HG02840 (cell line): ENCODE measurements at regions not wholly inside any gene's neighbourhood (a gene's known extent, or its start where the extent isn't known, plus 50 kb on each side); places are given as distances from the start of the nearest gene placed in this dataset.

Experiments used
- ATAC-seq: cut with Tn5 transposase; IDR thresholded peaks from one replicate; pipeline ENCODE4 v1.9.1; 2021; ENCODE audit warnings: mild to moderate bottlenecking, moderate library complexity, moderate number of reproducible peaks; ENCODE audit not compliant: unreplicated experiment, low FRiP score

DNA sequence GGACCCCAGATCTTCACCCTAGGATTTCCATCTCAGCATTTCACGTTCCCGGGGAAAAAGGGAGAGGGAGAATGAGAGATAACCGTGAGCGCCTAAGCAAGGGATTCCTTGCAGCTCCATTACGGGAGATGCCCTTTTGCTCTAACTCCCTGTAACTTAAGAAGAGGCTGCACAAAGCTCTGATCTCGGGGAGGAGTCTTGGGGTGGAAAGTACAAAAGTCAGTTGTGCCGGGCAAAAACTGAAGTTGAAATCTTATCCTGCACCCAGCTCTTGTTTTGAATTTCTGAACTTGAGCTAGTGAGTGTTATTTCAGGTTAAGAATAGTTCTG, 256.4 kb upstream of the SOX21 start:
- no peak for ATAC-seq

DNA sequence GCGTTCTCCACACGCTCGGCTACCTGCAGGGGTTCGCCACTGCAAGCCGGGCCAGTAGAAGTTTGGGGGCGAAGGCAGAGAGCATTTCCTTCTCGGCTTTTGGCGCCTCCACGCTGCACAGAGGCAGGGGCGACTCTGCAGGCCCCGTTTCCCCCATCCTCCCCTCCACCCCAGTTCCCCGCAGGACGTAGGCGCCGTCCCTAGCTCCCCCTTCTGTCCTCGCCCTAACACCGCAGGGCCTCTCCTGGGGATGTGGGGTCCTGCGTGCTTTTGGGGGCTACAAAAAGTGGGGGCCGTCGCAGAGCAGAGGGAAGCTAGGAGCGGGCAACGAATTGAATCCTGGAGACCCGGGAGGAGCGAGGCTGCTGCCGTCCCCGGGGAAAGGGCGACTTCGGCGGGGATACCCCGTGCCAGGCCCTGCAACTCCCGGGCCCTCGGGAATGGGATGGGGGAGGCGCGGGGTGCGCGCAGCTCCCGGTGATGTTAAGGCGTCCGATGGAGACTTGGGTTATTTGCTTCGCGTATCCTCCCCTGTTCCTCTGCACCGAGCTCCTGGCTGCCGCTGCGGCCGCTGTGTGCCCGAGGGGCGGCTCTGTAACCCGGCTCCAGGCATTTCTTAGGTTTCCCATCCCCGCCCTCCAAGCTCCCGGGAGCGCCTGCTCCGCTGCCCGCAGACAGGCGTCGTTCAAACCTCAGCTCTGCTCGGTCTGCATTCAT, 255.9 kb upstream of the SOX21 start:
- ATAC-seq = no peak

DNA sequence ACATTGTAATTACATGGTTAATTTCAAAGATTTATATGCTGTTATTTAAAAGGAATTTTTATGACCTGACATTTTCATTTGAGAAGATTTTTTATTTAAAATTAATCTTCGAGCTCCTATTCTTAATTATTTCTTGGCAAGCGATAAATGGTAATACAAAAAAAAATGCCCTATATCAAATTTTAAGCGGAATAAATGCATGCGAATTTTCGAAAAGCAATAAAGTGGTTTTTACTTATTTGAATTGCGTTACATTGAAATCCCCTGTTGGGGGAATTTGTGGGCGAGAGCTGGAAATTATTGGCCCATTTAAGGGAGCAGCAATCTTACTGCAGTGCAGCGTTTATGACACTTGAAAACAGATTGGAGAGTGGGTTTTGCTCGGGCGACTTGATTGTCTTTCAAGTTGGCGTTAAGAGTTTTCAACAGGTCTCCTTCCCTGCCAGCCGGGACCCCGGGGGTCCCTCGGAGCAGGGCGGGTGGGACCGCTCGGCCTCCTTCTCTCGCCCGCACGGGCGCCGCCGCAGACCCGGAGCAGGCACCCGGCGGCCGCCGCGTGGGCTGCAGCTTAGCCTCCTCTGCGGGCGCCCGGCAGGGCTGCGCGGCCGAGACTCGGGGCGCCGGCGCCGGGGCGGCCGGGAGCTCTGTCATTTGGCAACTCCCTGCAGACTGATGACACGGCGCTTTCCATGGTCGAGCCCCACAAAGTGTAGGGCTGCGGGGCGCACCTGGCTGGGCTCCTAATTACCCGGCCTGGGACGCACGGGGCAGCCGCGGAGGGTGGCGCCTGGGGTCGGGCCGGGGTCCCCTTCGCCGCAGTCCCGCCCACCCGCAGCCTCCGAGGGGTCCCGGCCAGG, 255.1 kb upstream of the SOX21 start:
- ATAC-seq = no peak

DNA sequence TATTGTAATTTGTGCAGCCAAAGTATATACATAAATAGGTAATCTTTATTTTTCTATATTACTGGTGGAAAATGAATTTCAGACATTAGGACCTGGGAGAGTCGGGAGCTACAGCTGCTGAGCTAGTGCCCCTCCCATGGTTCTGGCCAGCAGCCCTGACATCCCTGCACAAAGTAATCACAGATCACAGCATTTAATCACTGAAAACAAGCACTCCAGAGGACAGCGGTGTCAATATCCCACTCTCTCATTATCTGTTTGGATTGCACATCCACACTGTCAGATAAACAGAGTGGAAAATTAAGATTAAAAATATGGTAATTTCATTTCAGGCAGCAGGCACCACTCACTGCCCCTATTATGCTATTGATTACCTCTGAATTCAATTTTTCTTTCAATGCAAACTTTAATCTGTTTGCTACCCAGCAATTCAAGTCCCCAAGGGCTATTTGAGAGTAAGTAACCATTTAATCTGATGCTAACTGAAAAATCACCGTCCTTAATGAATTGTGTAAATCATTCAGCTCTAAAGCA, 254.1 kb upstream of the SOX21 start:
- ATAC-seq = no peak

DNA sequence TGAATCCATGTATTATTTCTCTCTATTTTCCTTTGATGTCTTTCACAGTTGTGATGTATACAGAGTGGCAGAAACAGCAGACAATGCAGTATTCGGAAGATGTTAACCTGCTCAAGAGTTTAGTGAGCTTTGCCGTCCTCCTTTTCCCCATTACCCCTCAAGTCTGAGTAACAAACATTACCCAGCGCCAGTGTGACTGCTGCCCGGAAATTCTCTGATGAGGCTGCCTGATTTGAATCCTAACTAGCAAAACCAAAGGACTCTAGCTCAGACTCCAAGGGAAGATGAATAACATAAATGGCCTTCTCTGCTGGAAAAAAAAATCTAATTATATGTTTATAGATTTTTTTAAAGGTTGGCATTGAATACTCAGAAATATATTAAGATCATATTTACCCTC, 247.3 kb upstream of the SOX21 start:
- ATAC-seq = no peak

DNA sequence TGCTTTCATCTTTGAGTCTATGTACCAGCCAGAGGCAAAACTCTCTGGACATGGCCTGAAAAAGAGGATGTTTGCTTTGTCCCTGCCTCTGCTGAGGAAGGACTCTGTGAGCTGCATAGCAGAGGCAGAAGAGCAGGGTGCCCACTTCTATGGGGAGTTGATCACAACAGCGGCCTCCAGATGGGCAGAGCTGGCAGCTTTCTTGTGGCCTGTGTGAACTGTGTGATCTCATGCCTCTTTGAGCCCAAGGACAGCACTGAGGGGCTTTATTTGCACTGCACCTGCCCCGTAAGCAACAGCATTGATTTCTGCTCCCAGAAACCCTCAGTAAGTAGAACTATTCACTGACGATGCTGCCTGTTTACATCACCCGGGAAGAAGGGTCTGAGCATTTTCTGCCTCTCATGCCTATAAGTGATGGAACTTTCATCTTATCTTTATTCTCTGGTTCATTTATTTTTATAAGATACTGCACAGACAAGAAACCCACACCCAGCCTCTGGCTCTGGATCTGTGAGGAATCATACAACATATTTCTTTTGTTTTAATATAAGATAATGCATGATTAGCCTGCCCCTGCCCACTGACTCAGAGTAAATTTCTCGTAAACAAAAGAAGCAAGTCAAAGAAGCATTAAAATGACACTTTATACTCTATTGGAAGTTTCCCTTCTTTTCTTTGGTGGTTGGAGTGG, 244.2 kb upstream of the SOX21 start:
- no peak for ATAC-seq

DNA sequence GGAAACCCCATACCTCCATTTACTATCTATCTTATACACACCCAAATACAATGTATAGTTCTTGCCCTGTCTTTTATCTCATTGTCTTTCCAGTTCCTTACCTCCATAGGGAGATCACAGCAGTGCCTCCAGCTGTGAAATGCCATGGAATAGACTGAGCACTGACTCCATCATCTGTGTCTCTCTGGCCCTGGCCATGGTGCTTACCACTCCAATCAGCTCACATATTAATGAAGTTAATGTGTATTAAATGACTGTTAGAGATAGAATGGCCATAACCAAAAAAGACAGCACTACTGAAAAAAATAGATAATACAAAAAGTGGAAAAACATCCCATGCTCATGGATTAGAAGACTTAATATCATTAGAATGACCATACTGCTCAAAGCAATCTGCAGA, 240.4 kb upstream of the SOX21 start:
- ATAC-seq = no peak

DNA sequence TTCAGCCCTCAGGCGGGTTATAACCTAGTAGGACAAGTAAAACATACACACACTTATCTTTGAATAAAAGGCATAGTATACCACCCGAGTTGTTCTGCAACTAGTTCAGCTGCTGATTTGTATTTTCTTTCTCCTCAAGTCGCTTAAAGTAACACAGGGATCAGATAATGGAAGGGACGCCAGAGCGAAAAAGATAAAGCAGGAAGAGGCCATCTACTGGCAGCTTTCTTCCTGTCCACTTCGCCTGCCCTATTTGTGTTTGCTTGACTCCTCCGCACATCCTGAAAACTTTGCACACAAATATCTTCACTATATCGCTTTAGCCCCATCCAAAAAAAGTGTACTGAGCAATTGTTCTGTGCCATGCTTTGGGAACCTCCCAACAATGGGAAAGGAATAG, 238.0 kb upstream of the SOX21 start:
- ATAC-seq = no peak

DNA sequence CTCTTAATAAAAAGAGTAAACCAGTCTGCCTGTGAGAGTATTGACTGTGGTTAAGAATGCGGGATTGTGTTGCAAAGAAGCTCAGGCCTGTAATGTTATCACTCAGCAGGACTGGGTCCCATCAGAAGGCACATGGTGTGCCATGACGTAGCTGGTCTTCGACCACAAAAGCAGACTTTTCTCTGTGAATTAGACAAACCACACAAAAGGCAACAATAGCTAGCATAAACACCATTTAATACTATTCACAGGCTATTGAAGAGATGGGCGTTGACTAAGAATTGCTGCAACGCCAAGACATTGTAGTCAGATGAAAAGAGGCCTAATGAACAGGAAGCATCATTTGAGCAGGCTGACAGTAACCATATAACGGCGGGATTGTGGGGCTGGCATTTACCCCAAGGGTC, 235.6 kb upstream of the SOX21 start:
- ATAC-seq = no peak

DNA sequence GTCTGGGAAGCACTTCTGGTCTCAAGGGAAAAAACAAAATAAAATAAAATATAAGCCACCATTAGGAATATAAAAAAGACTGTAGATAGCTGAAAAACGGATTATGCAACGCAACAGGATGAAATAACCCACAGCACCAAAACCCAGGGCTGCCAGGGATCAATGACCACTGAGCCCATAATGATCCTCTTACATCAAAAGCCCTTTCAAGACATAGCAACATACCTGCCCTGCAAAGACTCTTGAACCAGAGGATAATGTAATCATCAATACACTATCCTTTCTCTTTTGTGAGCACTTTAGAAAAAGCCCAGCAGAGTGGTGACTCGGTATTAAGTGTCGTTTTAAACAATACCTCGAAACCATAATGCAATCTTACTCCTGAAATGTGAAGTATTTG, 235.0 kb upstream of the SOX21 start:
- ATAC-seq = no peak

DNA sequence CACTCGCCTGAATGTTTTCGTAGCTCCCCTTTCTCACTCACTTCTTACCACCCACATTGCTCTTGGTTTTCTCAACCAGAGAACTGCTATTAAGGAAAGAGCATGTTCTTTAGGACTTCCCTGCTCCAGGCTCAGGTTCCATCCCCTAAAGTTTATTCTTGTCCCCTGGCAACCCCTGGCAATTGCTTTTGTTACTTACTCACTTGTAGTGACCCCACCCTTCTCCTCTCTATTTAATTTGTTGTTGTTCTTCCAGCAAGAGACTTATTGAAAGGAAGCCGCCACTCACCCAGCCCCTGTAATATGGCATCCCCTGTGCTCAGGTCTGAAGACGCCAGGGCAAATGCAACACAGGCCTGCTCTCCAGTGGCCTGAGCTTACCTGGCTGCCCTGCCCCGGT, 233.7 kb upstream of the SOX21 start:
- no peak for ATAC-seq

DNA sequence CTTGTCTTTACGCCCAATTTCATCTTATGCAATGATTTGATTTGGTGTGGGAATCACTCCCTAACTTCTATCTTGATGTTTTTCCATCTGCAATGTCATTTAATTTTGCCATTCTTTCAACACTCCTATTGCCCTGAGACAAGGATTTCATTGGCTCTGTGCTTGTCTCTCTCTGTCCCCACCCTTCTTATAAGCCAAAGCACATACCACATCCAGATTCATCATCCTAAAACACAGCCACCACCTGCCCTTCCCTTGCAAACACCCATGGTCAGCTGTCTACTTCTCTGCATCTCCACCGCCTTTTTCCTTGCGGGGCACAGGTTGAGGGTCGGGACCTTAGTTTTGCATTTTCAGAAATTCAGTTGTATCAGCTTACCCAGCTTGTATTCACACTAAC, 225.8 kb upstream of the SOX21 start:
- no peak for ATAC-seq

DNA sequence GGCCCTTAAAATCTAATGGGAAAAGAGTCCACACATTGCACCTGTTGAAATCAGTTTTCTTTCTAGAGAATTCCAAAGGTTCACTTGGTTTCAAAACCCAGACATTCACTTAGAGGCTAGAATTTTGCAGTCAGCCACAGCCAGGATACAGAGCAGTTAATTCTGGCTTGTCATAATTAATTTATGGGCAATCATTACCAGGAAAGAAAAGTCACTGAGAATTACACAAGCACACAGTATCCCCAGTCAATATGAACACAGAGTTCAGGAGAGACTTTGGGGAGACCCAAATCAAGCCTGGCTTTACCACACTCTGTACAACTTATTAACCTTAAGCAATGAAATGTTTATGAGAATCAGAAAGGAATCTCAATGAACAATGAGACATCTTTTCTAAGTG, 224.3 kb upstream of the SOX21 start:
- ATAC-seq = no peak

DNA sequence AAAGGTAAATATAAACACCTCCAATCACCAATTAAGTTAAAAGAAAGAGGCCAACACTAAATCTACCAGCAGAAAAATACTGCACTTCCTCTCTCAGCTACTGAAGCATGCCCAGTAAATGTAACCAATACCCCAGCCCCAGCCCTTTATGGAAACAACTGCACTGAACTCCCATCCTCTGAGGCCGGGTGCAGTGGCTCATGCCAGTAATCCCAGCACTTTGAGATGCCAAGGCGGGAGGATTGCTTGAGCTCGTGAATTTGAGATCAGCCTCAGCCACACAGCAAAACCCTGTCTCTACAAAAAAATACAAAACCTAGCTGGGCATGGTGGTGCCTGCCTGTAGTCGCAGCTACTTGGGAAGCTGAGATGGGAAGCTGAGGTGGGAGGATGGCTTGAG, 221.6 kb upstream of the SOX21 start:
- no peak for ATAC-seq

DNA sequence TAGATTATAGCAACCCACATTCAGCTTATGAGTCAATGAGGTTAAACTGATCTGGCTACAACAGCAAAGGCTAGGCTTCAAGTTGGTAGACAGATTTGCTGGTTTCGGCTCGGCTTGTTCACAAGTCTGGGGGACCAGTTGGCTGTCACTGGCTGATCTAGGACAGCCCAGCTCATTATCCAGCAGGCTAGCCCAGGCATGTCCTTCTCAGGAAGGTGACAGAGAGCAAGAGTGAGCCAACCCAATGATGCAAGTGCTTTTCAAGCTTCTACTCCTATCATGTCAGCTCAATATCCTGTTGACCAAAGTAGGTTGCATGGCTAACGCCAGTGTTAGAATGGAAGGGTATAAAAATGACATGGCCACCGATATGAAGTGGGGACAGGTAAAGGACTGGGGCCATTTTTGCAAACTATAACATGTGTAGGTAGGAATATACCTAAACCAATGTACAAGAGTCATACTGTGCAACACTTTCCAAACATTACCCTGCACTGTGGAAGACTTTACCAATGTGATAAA, 220.9 kb upstream of the SOX21 start:
- no peak for ATAC-seq

DNA sequence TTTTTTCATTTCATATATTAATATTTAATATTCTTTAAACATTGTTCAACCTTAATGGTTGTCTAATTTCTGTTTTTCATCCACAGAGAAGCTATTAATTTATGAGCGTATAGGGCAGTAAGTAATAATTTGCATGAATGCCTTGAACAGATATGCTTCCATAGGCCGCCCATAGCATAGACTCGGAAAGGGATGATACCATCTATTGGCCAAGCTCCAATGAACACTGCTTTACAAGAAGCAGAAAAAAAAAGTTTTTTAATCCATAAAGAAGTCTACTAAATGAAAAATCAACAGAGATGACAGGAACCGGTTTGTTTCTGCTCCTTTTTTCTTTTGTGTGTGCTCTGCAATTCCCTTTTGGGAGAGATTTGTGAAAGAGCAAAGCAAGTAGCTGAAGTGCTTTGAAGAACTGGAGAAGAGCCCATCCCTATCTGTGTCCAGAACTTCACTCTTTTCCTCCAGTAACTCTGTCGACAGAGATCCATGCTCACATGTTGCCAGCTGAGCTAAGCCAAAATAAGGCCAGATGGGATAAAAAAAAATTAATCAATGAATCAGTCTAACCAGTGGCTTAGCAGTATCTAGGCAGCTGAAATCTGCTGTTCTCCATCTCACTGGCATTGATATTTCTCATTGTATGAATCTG, 215.9 kb upstream of the SOX21 start:
- ATAC-seq = no peak

DNA sequence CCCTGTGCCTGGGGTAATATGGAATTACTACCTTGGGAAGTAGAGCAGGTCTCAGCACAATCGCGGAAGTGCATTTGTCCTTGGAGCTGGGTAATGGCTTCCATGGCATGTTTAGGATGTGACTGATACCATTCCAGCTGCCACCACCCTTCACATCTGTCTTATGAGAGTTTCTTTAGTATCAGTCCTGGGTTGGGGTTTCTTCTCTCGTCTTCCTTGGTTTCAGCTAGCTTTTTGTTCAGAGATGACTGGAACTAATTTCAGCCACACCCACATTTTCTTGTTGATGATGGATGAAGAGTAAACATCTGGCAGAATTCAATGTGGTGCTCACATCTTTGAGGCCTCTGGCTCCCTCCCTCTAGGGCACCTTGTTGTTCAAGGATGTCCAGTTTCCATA, 212.9 kb upstream of the SOX21 start:
- ATAC-seq = no peak

DNA sequence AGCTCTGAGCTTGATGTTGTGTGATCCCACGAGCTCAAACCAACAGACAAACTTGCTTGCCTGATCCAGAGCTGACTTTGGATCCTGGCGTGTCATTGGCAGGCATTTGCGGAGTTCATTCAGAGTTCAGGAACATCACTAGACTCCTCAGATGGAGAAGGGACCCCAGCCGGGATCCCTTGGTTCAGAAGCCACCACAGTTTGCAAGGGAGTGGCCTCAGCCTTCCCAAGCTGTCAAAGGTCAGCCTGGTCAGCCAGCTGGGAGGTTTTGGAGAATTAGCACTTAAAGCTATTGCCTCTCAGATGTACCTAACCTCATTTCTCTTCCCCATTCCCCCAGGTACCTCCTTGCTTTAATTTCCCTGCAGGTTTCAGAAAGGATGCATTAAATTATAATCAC, 208.8 kb upstream of the SOX21 start:
- no peak for ATAC-seq

DNA sequence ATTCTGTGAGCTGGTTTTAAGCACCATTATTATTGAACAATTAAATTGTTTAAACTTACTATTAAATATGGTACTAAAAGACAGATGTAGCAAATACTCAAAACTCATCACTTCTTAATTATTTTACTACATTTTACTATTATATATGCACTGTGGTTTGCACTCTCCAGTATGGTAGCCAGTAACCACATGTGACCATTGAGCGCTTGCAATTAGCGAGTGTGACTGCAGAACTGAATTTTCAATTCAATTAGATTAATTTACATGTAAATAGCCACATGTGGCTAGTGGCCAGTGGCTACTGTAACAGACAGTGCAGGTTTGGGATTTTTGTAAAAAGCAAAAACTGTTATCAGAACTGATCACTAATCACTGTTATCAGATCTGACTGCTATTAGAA, 208.2 kb upstream of the SOX21 start:
- ATAC-seq = no peak

DNA sequence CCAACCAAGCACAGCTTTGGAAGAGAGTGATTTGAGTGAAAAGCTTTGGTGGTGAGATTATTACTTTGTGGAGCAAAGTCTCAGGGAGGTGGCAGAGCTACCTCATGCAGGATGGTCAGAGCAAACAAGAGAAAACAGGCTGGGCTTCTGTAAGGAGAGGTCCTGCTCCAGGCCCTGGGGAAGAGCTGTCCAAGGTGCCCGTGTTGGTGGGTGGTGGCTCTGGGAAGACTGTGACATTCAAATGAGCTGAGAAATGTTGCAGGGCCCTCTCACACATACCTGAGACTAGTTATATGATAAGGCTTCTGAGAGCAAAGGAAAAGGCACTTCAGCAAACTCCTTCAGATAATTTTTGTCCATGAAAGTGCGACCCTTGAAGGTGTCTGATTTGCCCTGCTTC, 205.5 kb upstream of the SOX21 start:
- no peak for ATAC-seq

DNA sequence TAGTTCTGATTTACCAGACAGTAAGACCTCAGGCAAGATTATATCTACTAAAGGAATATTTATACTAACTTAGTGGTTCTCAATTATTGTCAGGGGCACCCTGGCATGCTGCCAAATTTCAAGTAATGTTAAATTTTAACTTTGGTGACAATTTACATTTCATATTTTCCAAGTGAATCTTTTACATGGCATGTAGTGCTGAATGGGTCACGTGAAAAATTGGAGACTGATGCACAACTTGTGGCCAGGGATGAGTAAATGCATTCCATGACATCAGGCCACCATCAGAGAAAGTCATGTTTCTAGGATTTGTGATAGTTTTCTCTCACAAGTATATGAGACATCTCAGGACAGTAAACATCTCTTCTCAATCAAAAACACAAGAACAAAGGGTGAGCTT, 202.6 kb upstream of the SOX21 start:
- ATAC-seq = no peak
